Neural cell (in vitro differentiated cells): ENCODE measurements at regions not wholly inside any gene's neighbourhood (a gene's known extent, or its start where the extent isn't known, plus 50 kb on each side); places are given as distances from the start of the nearest gene placed in this dataset.

Source experiments
- H2AFZ ChIP-seq: fragments of 200-600, 300-800 bp; sonication (generic), shearing (Covaris generic); 2 replicates; pipeline ENCODE4 v1.6.0; 2014; ENCODE audit warnings: low read depth, mild to moderate bottlenecking, antibody characterized with exemption, low read length, moderate library complexity
- H3F3A ChIP-seq: fragments of 200-600 bp; shearing (Covaris generic); 2 replicates; pipeline ENCODE4 v1.6.1; 2016; ENCODE audit warnings: mild to moderate bottlenecking, moderate library complexity, mixed read lengths, antibody characterized with exemption, low read length; ENCODE audit not compliant: insufficient read depth, poor library complexity, severe bottlenecking
- H3K27ac ChIP-seq: fragments of 200-600, 300-800 bp; sonication (generic), shearing (Covaris generic); 2 replicates; pipeline ENCODE4 v1.5.1; 2014; ENCODE audit warnings: mild to moderate bottlenecking, low read length, moderate library complexity
- H3K27me3 ChIP-seq: fragments of 300-800, 200-600 bp; sonication (generic), shearing (Covaris generic); 2 replicates; pipeline ENCODE4 v1.6.0; 2014; ENCODE audit warnings: mild to moderate bottlenecking, low read depth, low read length, moderate library complexity; ENCODE audit not compliant: insufficient read depth
- H3K36me3 ChIP-seq: fragments of 300-800, 200-600 bp; sonication (generic), shearing (Covaris generic); 2 replicates; pipeline ENCODE4 v1.5.1; 2014; ENCODE audit warnings: mild to moderate bottlenecking, antibody characterized with exemption, low read length, moderate library complexity; ENCODE audit not compliant: insufficient read depth
- H3K4me2 ChIP-seq: fragments of 300-800, 200-600 bp; sonication (generic), shearing (Covaris generic); 2 replicates; pipeline ENCODE4 v1.6.0; 2014; ENCODE audit warnings: mild to moderate bottlenecking, low read length
- H3K4me3 ChIP-seq: fragments of 300-800, 200-600 bp; sonication (generic), shearing (Covaris generic); 2 replicates; pipeline ENCODE4 v1.5.1; 2014; ENCODE audit warnings: mild to moderate bottlenecking, low read length, moderate library complexity
- H3K79me2 ChIP-seq: fragments of 200-600 bp; shearing (Covaris generic); replicated peaks from 2 replicates; pipeline ENCODE4 v1.6.0; 2014; ENCODE audit warnings: mild to moderate bottlenecking, low read length, moderate library complexity; ENCODE audit not compliant: insufficient read depth
- H3K9ac ChIP-seq: fragments of 300-800, 200-600 bp; sonication (generic), shearing (Covaris generic); 2 replicates; pipeline ENCODE4 v1.6.1; 2016; ENCODE audit warnings: mild to moderate bottlenecking, low read length, mixed read lengths
- H3K9me2 ChIP-seq: fragments of 200-600 bp; shearing (Covaris generic); 2 replicates; pipeline ENCODE4 v1.6.1; 2016; ENCODE audit warnings: mild to moderate bottlenecking, low read length, mixed read lengths; ENCODE audit not compliant: insufficient read depth
- H3K9me3 ChIP-seq: fragments of 200-600, 300-800 bp; sonication (generic), shearing (Covaris generic); 2 replicates; pipeline ENCODE4 v1.6.1; 2016; ENCODE audit warnings: mild to moderate bottlenecking, mixed run types, low read length, moderate library complexity, mixed read lengths
- H4K20me1 ChIP-seq: fragments of 200-600 bp; shearing (Covaris generic); 2 replicates; pipeline ENCODE4 v1.6.1; 2016; ENCODE audit warnings: mild to moderate bottlenecking, mixed run types; ENCODE audit not compliant: insufficient read depth
- CTCF ChIP-seq: fragments of 450-650 bp; IDR thresholded peaks from 2 replicates; pipeline ENCODE4 v1.5.1; 2014; ENCODE audit warnings: antibody characterized with exemption, mild to moderate bottlenecking, moderate library complexity; ENCODE audit not compliant: poor library complexity, severe bottlenecking
- EP300 ChIP-seq: fragments of 450-650 bp; conservative IDR thresholded peaks from 2 replicates; pipeline ENCODE4 v1.6.1; 2014; ENCODE audit warnings: antibody characterized with exemption, mild to moderate bottlenecking, moderate library complexity; ENCODE audit not compliant: poor library complexity, severe bottlenecking
- EZH2 ChIP-seq: fragments of 200-600, 300-800 bp; shearing (Covaris generic), sonication (generic); IDR thresholded peaks from 2 replicates; pipeline ENCODE4 v1.6.1; 2014; ENCODE audit warnings: antibody characterized with exemption, low read length, borderline replicate concordance, mild to moderate bottlenecking; ENCODE audit not compliant: insufficient read depth, poor library complexity, severe bottlenecking
- MXI1 ChIP-seq: fragments of 450-650 bp; conservative IDR thresholded peaks from 2 replicates; pipeline ENCODE4 v1.6.1; 2014; ENCODE audit warnings: antibody characterized with exemption, mild to moderate bottlenecking; ENCODE audit not compliant: poor library complexity, severe bottlenecking
- POLR2AphosphoS5 ChIP-seq: IDR thresholded peaks from 2 replicates; pipeline ENCODE4 v1.6.1; 2012
- RAD21 ChIP-seq: fragments of 450-650 bp; conservative IDR thresholded peaks from 2 replicates; pipeline ENCODE4 v1.6.1; 2014; ENCODE audit warnings: antibody characterized with exemption, mild to moderate bottlenecking, moderate library complexity
- REST ChIP-seq: IDR thresholded peaks from 2 replicates; pipeline ENCODE4 v1.6.1; 2012; ENCODE audit warnings: borderline replicate concordance
- SMC3 ChIP-seq: fragments of 450-650 bp; conservative IDR thresholded peaks from 2 replicates; pipeline ENCODE4 v1.6.1; 2014; ENCODE audit warnings: antibody characterized with exemption, mild to moderate bottlenecking, moderate library complexity; ENCODE audit not compliant: poor library complexity
- TAF1 ChIP-seq: IDR thresholded peaks from 2 replicates; pipeline ENCODE4 v1.6.1; 2012; ENCODE audit warnings: low read depth

GRCh38 chr10:130806426-130806825 is 505.1 kb downstream of the TCERG1L start:
- TF ChIP-seq MXI1 (no peak), REST (no peak), CTCF (no peak), RAD21 (no peak), SMC3 (no peak), TAF1 (no peak), EZH2 (no peak), POLR2AphosphoS5 (no peak)
- Histone ChIP-seq H3K36me3 (no peaks in the 10 kb centered on the region), H3F3A (no peaks in the 10 kb centered on the region), H3K27me3 (no peaks in the 10 kb centered on the region), H3K4me2 (no peak overlapping the region), H3K9me3 (no peaks in the 10 kb centered on the region), H3K9ac (no peak overlapping the region), H4K20me1 (no peaks in the 10 kb centered on the region), H2AFZ (no peak overlapping the region), H3K79me2 (no peaks in the 10 kb centered on the region), H3K9me2 (no peaks in the 10 kb centered on the region), H3K27ac (no peak overlapping the region), H3K4me3 (no peak overlapping the region)

GRCh38 chr10:130807096-130807495 is 504.4 kb downstream of the TCERG1L start:
- no peak for TF ChIP-seq EZH2
- no peak for TF ChIP-seq EP300
- no peak for TF ChIP-seq SMC3
- TF ChIP-seq POLR2AphosphoS5 = no peak
- no peak for TF ChIP-seq REST
- TF ChIP-seq RAD21 = no peak
- TF ChIP-seq MXI1 = no peak
- TF ChIP-seq CTCF = no peak
- no peak for TF ChIP-seq TAF1
- Histone ChIP-seq H3F3A (no peaks in the 10 kb centered on the region), H4K20me1 (no peaks in the 10 kb centered on the region), H3K27me3 (no peaks in the 10 kb centered on the region), H3K36me3 (no peaks in the 10 kb centered on the region), H3K79me2 (no peaks in the 10 kb centered on the region), H3K9me3 (no peaks in the 10 kb centered on the region), H2AFZ (no peak overlapping the region), H3K4me3 (no peak overlapping the region), H3K27ac (no peak overlapping the region), H3K9ac (no peak overlapping the region), H3K4me2 (no peak overlapping the region), H3K9me2 (no peaks in the 10 kb centered on the region)
